HepG2 (cell line): ENCODE measurements at regions not wholly inside any gene's neighbourhood (a gene's known extent, or its start where the extent isn't known, plus 50 kb on each side); places are given as distances from the start of the nearest gene placed in this dataset.

ENCODE experiments used
- ATAC-seq: fragments of 200-7000 bp; cut with Tn5 transposase; 3 replicates; pipeline ENCODE4 v1.9.1; 2020; ENCODE audit warnings: mild to moderate bottlenecking, moderate library complexity
- BruUV-seq: library from RNA; stranded (reverse); fragments of 400-500 nt; replicated peaks from 2 replicates; lab custom pipeline; 2021; lab: Mats Ljungman, UMichigan
- CTCF ChIA-PET: fragments of 300-600 bp; formaldehyde crosslinking; extraction: SDS; loops from one replicate; lab custom pipeline; 2021; ENCODE audit warnings: low total read pairs, inconsistent platforms, low intra/inter-chr PET ratio; lab: Yijun Ruan, JAX
- POLR2A ChIA-PET: fragments of 350-600 bp; sonication (Branson Sonifier 250); formaldehyde crosslinking; loops from one replicate; lab custom pipeline; 2020; ENCODE audit warnings: antibody characterized with exemption, inconsistent platforms; lab: Yijun Ruan, JAX
- DNase-seq: peaks from one replicate; pipeline ENCODE4 v3.0.0-alpha.2; 2015; ENCODE audit warnings: low spot score
- FAIRE-seq: peaks from 3 replicates; lab custom pipeline; 2011; peaks lifted over from hg19 to GRCh38; lab: Jason Lieb, UNC
- H2AFZ ChIP-seq: one replicate; pipeline ENCODE4 v1.6.1; 2011; ENCODE audit warnings: low read length, inconsistent platforms
- H3K27ac ChIP-seq: fragments of 300-600 bp; 3 replicates; pipeline ENCODE4 v1.8.0; 2011; ENCODE audit warnings: mixed run types, mild to moderate bottlenecking, mixed read lengths, low read length, inconsistent platforms; ENCODE audit not compliant: insufficient read depth; ENCODE audit errors: extremely low read length
- H3K27me3 ChIP-seq, 2 experiments: fragments of 200-600 bp in 1 of 2; 2 replicates in 1 of 2; 3 replicates in 1 of 2; pipeline versions ENCODE4 v1.6.0 to v1.8.0; 2011; ENCODE audit warnings: low read length in 2 of 2, mild to moderate bottlenecking in 2 of 2, moderate library complexity in 2 of 2, inconsistent platforms in 1 of 2; ENCODE audit not compliant: insufficient read depth in 2 of 2, control insufficient read depth in 1 of 2
- H3K36me3 ChIP-seq, 2 experiments: fragments of 200-600 bp in 1 of 2; replicated peaks in 1 of 2; 2 replicates in 1 of 2; 3 replicates in 1 of 2; pipeline versions ENCODE4 v1.5.1 to v1.8.0; 2011; ENCODE audit warnings: low read length in 2 of 2, inconsistent platforms in 1 of 2; ENCODE audit not compliant: insufficient read depth in 2 of 2, control insufficient read depth in 1 of 2
- H3K4me1 ChIP-seq: 2 replicates; pipeline ENCODE4 v1.5.1; 2012; ENCODE audit warnings: low read length, inconsistent platforms; ENCODE audit not compliant: insufficient read depth
- H3K4me2 ChIP-seq: 2 replicates; pipeline ENCODE4 v1.6.0; 2011; ENCODE audit warnings: low read depth, low read length, inconsistent platforms
- H3K4me3 ChIP-seq, 3 experiments: fragments of 200-600 bp in 1 of 3; sonication (generic), shearing (Covaris generic) in 1 of 3; replicated peaks in 1 of 3; 2 replicates each; pipeline ENCODE4 v1.5.1; 2011 to 2016; ENCODE audit warnings: low read length in 3 of 3, inconsistent platforms in 2 of 3, low read depth in 2 of 3, mild to moderate bottlenecking in 2 of 3, control low read depth in 1 of 3, mixed read lengths in 1 of 3; ENCODE audit not compliant: insufficient read depth in 1 of 3
- H3K79me2 ChIP-seq: one replicate; pipeline ENCODE4 v1.6.1; 2011; ENCODE audit warnings: low read length, inconsistent platforms; ENCODE audit not compliant: insufficient read depth
- H3K9ac ChIP-seq: 2 replicates; pipeline ENCODE4 v1.6.0; 2011; ENCODE audit warnings: mild to moderate bottlenecking, low read depth, low read length, inconsistent platforms; ENCODE audit not compliant: insufficient read depth
- H3K9me3 ChIP-seq: 2 replicates; pipeline ENCODE4 v1.5.1; 2012; ENCODE audit warnings: mild to moderate bottlenecking, low read length
- H4K20me1 ChIP-seq: 2 replicates; pipeline ENCODE4 v1.6.0; 2011; ENCODE audit warnings: inconsistent platforms, mild to moderate bottlenecking, low read length, moderate library complexity; ENCODE audit not compliant: insufficient read depth
- WGBS: methylation state at CpG from one replicate; pipeline ENCODE4 v1.1.6; 2017; ENCODE audit warnings: low lambda C conversion rate; 5-methylcytosine and 5-hydroxymethylcytosine counted together
- in situ Hi-C: cut with HindIII; loops from 2 replicates; pipeline ENCODE4 v1.10.0; 2017; ENCODE audit warnings: low pct_unique_long_range_greater_than_20kb; ENCODE audit not compliant: extremely low pct_ligation_motif_present
- intact Hi-C: fragments of 100-400 bp; cut with micrococcal nuclease; formaldehyde crosslinking; loops from one replicate; pipeline ENCODE4 v1.10.0; 2022; ENCODE audit not compliant: unreplicated experiment
- TF ChIP-seq, protein P1 (sequence below): sonication (generic); formaldehyde crosslinking; IDR thresholded peaks from 2 replicates; pipeline ENCODE4 v1.5.0; 2020; ENCODE audit warnings: mild to moderate bottlenecking, missing genetic modification reagents
- TF ChIP-seq, protein P2 (sequence below): sonication (generic); formaldehyde crosslinking; IDR thresholded peaks from 2 replicates; pipeline ENCODE4 v1.5.1; 2020; ENCODE audit warnings: mild to moderate bottlenecking, missing genetic modification reagents, moderate library complexity

DNA sequence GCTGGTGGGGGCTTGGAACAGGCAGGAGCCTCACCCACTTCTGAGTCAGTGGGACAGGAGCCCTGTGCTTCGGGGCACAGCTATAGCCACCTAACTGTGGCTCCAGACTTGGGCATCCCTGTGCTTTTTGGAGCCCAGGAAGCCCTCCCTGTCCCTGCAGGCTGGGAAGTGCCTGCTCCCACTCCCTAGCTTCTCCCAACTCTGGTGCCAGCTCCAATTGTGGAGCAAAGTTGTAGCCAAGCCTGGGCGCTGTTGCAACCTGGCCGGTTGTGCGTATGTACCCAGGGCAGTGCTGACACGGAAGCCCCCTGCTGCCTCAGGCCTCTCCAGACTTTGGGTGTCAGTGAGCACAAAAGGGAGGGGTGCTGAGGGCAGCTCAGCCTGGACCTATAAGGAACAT is 601.7 kb upstream of the GJE1 start:
- H2AFZ ChIP-seq = no peak overlapping the region
- ATAC-seq = peak; percentile 49
- 17% methylated on average over 1 of the region's 5 CpGs for WGBS
- no peaks in the 10 kb centered on the region for H3K36me3 ChIP-seq
- no peak overlapping the region for H3K4me2 ChIP-seq
- H3K9ac ChIP-seq = no peak overlapping the region
- no peak overlapping the region for H3K4me3 ChIP-seq
- H3K27ac ChIP-seq = no peak overlapping the region
- H3K27me3 ChIP-seq = no peaks in the 10 kb centered on the region
- FAIRE-seq = no peak
- no peaks in the 10 kb centered on the region for H4K20me1 ChIP-seq
- no peaks in the 10 kb centered on the region for H3K79me2 ChIP-seq
- TF ChIP-seq, protein P1, sequence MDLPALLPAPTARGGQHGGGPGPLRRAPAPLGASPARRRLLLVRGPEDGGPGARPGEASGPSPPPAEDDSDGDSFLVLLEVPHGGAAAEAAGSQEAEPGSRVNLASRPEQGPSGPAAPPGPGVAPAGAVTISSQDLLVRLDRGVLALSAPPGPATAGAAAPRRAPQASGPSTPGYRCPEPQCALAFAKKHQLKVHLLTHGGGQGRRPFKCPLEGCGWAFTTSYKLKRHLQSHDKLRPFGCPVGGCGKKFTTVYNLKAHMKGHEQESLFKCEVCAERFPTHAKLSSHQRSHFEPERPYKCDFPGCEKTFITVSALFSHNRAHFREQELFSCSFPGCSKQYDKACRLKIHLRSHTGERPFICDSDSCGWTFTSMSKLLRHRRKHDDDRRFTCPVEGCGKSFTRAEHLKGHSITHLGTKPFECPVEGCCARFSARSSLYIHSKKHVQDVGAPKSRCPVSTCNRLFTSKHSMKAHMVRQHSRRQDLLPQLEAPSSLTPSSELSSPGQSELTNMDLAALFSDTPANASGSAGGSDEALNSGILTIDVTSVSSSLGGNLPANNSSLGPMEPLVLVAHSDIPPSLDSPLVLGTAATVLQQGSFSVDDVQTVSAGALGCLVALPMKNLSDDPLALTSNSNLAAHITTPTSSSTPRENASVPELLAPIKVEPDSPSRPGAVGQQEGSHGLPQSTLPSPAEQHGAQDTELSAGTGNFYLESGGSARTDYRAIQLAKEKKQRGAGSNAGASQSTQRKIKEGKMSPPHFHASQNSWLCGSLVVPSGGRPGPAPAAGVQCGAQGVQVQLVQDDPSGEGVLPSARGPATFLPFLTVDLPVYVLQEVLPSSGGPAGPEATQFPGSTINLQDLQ (CRISPR knock-in tag) = no peak
- TF ChIP-seq, protein P2, sequence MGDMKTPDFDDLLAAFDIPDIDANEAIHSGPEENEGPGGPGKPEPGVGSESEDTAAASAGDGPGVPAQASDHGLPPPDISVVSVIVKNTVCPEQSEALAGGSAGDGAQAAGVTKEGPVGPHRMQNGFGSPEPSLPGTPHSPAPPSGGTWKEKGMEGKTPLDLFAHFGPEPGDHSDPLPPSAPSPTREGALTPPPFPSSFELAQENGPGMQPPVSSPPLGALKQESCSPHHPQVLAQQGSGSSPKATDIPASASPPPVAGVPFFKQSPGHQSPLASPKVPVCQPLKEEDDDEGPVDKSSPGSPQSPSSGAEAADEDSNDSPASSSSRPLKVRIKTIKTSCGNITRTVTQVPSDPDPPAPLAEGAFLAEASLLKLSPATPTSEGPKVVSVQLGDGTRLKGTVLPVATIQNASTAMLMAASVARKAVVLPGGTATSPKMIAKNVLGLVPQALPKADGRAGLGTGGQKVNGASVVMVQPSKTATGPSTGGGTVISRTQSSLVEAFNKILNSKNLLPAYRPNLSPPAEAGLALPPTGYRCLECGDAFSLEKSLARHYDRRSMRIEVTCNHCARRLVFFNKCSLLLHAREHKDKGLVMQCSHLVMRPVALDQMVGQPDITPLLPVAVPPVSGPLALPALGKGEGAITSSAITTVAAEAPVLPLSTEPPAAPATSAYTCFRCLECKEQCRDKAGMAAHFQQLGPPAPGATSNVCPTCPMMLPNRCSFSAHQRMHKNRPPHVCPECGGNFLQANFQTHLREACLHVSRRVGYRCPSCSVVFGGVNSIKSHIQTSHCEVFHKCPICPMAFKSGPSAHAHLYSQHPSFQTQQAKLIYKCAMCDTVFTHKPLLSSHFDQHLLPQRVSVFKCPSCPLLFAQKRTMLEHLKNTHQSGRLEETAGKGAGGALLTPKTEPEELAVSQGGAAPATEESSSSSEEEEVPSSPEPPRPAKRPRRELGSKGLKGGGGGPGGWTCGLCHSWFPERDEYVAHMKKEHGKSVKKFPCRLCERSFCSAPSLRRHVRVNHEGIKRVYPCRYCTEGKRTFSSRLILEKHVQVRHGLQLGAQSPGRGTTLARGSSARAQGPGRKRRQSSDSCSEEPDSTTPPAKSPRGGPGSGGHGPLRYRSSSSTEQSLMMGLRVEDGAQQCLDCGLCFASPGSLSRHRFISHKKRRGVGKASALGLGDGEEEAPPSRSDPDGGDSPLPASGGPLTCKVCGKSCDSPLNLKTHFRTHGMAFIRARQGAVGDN = peak; percentile 15; the same call in 1 of the 2 replicates
- intact Hi-C loops = no loop called here
- no peak for DNase-seq
- in situ Hi-C loops = no loop called here
- peaks cover 15% of the 10 kb centered on the region for H3K4me1 ChIP-seq
- CTCF ChIA-PET = no interaction called here
- no peaks in the 10 kb centered on the region for H3K9me3 ChIP-seq
- POLR2A ChIA-PET = no interaction called here
- BruUV-seq = no TSS peak
